ENCODE measurements at regions not wholly inside any gene's neighbourhood (a gene's known extent, or its start where the extent isn't known, plus 50 kb on each side); places are given as distances from the start of the nearest gene placed in this dataset.

GRCh38 chr13:26942184-26942583 is 181.6 kb upstream of the GPR12 start:
- DNase-seq (ENCODE audit: low read depth in 1 of 2, low spot score in 1 of 2) = no peak

GRCh38 chr13:26941345-26942174 is 181.0 kb upstream of the GPR12 start:
- DNase-seq (ENCODE audit: low read depth in 1 of 2, low spot score in 1 of 2) = no peak

- no peak for DNase-seq (ENCODE audit: low read depth in 1 of 2, low spot score in 1 of 2)
These were observed 173.5 kb upstream of the GPR12 start for GRCh38 chr13:26934096-26934495.

GRCh38 chr13:26932465-26932864 is 171.9 kb upstream of the GPR12 start:
- no peak for DNase-seq (ENCODE audit: low read depth in 1 of 2, low spot score in 1 of 2)

GRCh38 chr13:26929971-26930730 is 169.6 kb upstream of the GPR12 start:
- DNase-seq (ENCODE audit: low read depth in 1 of 2, low spot score in 1 of 2) = peak; percentile 26 to 55

GRCh38 chr13:26927511-26927910 is 166.9 kb upstream of the GPR12 start:
- no peak for DNase-seq (ENCODE audit: low read depth in 1 of 2, low spot score in 1 of 2)

- DNase-seq (ENCODE audit: low read depth in 1 of 2, low spot score in 1 of 2) = no peak
These were observed 165.8 kb upstream of the GPR12 start for GRCh38 chr13:26926371-26926770.

- no peak for DNase-seq (ENCODE audit: low read depth in 1 of 2, low spot score in 1 of 2)
These were observed 163.4 kb upstream of the GPR12 start for GRCh38 chr13:26923824-26924605.

- DNase-seq (ENCODE audit: low read depth in 1 of 2, low spot score in 1 of 2) = no peak
These were observed 161.3 kb upstream of the GPR12 start for GRCh38 chr13:26921918-26922317.

- no peak for DNase-seq (ENCODE audit: low read depth in 1 of 2, low spot score in 1 of 2)
These were observed 160.2 kb upstream of the GPR12 start for GRCh38 chr13:26920614-26921355.

- DNase-seq (ENCODE audit: low read depth in 1 of 2, low spot score in 1 of 2) = no peak
These were observed 159.1 kb upstream of the GPR12 start for GRCh38 chr13:26919732-26920131.

GRCh38 chr13:26919311-26919710 is 158.7 kb upstream of the GPR12 start:
- no peak for DNase-seq (ENCODE audit: low read depth in 1 of 2, low spot score in 1 of 2)

GRCh38 chr13:26914624-26915023 is 154.0 kb upstream of the GPR12 start:
- no peak for DNase-seq (ENCODE audit: low read depth in 1 of 2, low spot score in 1 of 2)

- DNase-seq (ENCODE audit: low read depth in 1 of 2, low spot score in 1 of 2) = no peak
These were observed 153.6 kb upstream of the GPR12 start for GRCh38 chr13:26914148-26914547.

GRCh38 chr13:26910754-26911465 is 150.3 kb upstream of the GPR12 start:
- no peak for DNase-seq (ENCODE audit: low read depth in 1 of 2, low spot score in 1 of 2)

- no peak for DNase-seq (ENCODE audit: low read depth in 1 of 2, low spot score in 1 of 2)
These were observed 148.9 kb upstream of the GPR12 start for GRCh38 chr13:26909477-26909876.

GRCh38 chr13:26908126-26908525 is 147.5 kb upstream of the GPR12 start:
- DNase-seq (ENCODE audit: low read depth in 1 of 2, low spot score in 1 of 2) = no peak

GRCh38 chr13:26899202-26899601 is 138.6 kb upstream of the GPR12 start:
- DNase-seq (ENCODE audit: low read depth in 1 of 2, low spot score in 1 of 2) = no peak

- no peak for DNase-seq (ENCODE audit: low read depth in 1 of 2, low spot score in 1 of 2)
These were observed 137.3 kb upstream of the GPR12 start for GRCh38 chr13:26897706-26898550.

All from stimulated activated CD4-positive, alpha-beta T cell treated with anti-CD3 and anti-CD28 coated beads, Interleukin-15, amount 100 ng/mL, for 1 hour (primary cell).